GM21723 (cell line): ENCODE measurements at regions not wholly inside any gene's neighbourhood (a gene's known extent, or its start where the extent isn't known, plus 50 kb on each side); places are given as distances from the start of the nearest gene placed in this dataset.
"Not testable (repeated sequence)": the region's sequence is repeated elsewhere in the genome, so short reads cannot be mapped to it uniquely, and the experiment has no call there.

Source experiments
- ATAC-seq: cut with Tn5 transposase; IDR thresholded peaks from one replicate; pipeline ENCODE4 v1.9.1; 2021; ENCODE audit warnings: mild to moderate bottlenecking, moderate library complexity; ENCODE audit not compliant: unreplicated experiment

GRCh38 chr6:81565071-81565470 lies 187.4 kb downstream of the TENT5A start:
- no peak for ATAC-seq

GRCh38 chr6:81564470-81565068 lies 187.9 kb downstream of the TENT5A start:
- no peak for ATAC-seq

DNA sequence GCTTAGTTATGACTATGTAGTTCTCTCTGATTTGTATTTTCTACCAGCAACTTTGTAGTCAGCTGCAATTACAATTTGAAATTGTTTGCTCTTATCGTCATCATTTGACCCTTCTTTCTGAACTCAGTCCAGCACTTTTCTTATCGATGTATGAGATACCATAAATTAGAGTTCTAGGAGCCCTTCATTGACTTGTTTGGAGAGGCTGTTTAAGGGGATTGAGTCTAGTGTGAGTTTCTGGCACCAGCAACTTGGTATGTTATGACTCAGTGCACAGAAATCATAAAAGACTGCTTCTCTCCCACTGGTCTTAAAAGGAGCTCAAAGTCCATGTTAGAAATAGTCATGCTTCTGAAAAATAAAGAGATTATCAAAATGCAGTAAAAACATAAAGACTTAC lies 190.3 kb downstream of the TENT5A start:
- no peak for ATAC-seq

GRCh38 chr6:81561731-81562130 lies 190.8 kb downstream of the TENT5A start:
- no peak for ATAC-seq

DNA sequence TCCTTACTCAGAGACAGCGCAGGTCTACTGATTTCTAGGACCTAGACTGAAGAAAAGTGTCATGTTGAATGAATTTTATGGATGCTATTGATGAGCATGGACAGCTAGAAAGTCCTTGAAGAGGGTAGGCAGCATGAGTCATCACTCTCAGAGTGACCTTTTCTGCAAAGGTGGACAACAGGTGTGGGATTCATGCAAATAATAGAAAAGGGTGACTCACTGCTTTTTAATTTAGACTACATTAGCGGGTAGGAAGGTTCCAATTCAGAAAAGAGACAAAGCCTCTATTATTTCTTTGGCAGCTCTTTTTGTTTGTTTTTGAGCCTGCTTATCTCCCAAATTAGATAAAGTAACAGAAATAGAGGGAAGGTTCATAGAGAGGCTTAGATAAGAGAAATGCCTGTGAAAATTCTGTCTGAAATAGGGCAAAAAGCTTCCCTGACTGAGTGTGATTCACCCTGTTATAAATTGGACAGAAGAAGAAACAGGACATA lies 191.4 kb downstream of the TENT5A start:
- ATAC-seq = no peak

DNA sequence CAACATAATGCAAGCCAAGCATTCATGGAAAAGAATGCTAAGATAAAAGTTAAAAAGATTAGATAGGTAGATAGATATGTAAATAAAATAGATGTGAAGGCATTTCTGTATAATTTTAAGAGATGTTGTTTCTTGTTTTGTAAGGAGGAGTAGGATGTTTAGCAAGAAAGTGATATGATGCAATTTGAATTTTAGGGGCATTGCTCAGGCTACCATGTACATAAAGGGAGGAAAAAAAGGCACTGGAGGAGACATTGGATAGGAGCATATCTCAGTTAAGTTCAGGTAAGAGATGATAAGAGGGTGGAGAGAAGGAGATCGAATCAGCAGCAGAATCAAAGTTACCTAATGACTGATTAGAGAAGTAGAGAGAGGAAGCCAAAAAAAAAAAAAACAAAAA lies 194.7 kb downstream of the TENT5A start:
- ATAC-seq = no peak

DNA sequence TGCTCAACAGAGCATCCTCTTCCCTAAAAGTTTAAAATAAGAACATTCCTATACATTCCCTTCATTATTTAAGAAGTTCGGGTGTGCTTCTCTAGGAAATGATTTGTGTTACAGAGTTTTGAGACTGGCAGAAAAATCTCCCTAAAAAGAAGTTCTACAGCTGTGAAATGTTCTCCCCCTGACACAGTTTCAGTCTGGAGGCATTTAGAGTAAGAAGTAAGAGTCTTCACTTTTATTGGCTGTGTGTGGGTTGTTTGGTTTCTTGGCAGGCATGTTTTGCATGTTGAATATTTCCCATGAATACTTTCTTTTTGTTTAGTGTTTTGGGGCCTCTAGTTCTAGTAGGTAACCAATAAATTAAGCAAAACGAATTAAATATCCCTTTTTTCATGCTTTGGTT lies 195.9 kb downstream of the TENT5A start:
- ATAC-seq = no peak

DNA sequence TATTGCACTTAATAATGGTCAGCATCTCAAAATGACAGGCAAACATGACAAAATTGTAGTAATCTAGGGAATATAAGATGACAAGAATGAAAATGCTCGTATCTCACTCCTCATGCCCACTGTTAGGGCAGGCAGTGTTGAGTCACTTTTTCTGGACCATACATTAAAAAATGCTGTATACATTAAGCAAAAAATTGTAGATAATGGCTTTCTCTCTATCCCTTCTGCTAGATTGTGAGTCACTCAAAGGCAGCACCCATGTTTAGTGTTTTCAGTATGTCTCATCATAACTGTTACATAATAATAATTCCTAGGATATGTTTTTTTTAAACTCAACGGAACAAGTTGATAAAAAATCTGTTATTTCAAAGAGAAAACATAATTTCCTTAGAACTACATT lies 199.3 kb downstream of the TENT5A start:
- ATAC-seq = no peak

DNA sequence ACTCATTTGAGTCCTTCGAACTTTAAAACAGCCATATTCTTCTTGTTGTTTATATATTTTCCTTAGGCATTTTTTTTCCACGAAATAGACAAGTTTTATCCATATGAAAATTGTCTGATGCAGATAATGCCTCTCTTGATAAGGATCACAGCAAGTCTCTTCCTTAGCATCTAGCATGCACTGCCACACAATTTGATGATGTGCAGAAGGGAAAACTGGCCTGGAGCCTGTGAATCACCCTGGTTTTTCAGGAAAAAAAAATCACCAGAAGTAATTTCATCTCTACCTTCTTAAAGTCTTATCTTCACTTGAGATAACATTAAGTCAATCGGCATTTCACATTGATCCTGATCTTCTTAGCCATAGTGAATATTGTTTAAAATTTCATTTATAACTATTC lies 199.8 kb downstream of the TENT5A start:
- no peak for ATAC-seq

DNA sequence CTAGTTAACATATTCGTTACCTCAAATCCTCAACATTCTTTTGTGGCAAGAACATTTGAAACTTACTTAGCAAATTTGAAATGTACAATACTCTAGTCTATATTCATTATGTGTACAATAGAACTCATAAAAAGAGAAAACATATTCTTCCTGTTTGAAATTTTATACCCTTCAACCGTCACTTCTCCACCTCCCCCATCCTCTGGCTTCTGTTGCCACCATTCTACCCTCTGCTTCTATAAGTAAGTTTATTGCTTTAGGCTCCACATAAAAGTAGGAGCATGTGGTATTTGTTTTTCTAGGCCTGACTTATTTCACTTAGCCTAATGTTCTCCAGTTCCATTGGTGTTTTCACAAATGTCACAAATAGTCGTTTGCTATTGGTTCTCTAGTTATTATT lies 205.3 kb downstream of the TENT5A start:
- no peak for ATAC-seq

DNA sequence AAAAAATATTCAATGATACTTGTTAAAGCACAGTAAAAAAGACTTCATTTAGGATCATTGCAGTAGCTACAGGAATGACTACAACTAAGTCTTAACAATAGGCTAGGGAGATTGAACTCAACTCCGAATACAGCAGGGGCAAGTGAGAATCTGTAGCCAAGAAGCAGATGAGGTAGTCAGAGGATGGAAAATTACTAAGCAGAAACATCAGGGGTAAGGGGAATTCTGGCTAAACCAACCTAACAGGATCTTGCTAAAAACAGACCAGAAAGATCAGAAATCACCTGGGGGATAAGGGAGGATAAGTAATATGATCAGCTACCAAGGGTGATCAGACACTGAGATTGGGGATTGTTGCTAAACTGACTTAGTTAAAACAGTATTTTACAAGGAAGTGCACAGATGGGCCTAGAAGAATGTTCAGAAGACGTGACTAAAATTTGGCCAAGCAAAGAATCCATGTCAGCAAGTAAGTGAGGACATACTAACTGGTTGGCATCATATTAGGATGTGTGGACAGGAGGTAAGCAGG lies 217.5 kb downstream of the TENT5A start:
- no peak for ATAC-seq

- no peak for ATAC-seq
Measured at GRCh38 chr6:81531869-81532561, 220.5 kb downstream of the TENT5A start.

DNA sequence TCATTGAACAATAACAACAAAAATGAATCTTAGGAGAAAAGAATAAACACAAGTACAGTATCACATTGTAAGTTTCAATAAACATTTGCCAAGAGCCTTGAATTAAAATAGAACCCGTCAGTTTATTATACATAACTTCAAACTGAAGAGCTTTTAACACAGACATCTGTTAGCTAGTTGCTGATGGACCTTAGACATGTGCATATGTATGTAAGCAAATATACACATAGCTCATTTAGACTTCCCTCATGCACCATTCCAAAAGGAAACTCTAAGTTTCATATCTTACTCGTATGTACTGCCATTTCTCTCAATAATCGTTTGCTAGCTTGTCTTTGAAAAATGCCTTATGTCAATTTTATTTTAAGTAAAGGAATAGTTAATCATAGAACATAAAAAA lies 235.0 kb downstream of the TENT5A start:
- ATAC-seq = no peak

DNA sequence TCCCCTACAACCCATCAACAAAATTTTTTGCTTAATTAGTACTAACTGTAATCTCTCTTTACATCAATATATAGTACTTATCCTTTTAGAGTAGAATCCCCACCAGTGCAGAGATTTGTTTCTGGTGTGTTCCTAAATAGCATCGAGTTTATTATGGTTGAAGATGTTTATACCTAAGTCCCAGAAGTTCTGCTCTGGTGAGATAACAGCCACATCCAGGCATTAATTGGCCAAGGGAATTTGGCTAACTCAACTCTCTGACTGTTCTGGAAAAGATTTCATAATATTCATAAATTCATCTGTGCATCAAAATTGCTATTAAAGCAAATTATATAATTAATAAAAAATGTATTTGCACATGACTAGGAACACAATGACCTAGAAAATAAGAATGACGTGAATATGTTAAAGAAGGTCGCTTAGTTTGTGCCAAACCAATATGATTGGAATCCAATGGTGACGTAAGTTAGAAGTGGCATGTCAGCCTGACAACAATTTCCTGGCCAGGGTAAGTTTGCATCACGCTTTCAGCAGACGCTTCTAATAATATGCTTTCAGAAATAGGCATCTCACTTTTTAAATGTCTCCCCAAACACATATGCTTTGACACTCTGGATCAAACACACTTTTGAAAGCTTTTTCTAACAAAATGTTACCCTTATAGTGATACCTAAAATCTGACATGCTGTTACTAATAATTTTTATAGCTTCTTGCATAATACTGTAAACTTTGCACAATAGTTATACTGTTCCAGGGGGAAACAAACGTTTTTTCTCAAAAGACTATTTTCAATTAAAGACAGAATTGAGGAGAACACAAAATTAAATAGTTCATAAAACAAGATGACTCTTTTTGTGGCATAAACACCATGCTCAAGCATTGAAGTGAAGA lies 236.7 kb downstream of the TENT5A start:
- no peak for ATAC-seq

DNA sequence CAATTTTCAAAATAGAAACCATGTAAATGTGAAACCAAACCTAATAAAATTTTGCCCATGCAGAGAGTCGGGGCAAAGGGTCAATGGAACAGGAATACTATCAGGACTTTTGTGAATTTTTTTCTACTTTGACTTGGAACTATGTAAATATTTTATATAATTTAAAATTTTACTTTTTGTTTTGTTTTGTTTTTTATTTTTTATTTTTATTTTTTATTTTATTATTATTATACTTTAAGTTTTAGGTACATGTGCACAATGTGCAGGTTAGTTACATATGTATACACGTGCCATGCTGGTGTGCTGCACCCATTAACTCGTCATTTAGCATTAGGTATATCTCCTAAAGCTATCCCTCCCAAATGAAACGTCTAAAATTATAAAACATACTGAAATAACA lies 238.3 kb downstream of the TENT5A start:
- not testable (repeated sequence) for ATAC-seq

- no peak for ATAC-seq
Measured at GRCh38 chr6:81511423-81511822, 241.1 kb downstream of the TENT5A start.

DNA sequence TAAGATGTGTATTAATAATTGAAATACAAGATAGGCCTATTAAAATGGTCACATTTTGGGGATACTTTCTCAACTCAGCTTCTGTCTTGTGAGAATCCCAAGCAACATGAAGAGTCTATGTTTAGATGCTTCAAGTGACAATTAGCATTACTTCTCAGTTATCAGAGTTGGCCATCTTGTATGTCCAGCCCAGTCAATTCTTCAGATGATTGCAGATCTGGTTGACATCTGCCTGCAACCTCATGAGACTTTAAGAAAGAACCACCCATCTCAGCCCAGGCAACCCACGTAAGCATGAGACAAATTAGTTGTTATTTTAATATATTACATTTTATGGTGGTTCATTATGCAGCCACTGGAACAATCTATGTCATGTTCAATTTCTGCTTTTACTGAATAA lies 256.5 kb downstream of the TENT5A start:
- ATAC-seq = no peak

DNA sequence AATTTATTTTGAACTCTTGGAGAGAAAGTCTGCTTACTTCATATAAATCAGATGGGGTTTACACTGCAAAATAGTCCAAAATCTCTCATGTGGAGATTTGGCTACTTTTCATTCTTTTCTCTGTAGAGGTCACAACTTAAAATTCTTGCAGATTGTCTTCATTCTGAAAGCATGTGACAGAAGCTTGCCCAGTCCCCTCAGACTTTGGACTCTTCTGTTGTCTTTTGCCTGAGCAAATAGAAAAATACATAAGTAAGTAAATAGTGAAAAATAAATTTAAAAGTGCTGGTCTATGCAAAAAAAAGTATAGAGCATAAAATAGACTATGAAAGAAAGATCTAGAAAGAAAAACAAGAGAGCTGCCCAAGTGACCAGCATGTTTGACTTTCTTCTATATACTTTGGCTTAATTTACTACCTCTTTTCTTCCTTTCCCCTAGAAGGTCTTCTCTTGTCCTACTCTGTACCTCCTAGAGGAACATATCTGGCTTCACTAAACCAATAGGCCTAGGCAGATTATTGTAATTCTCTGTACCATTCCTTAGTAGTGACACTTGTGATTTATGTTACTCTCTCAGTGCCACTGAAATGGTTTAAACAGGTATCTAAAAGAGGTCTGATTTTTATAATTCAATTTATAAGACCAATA lies 260.9 kb downstream of the TENT5A start:
- no peak for ATAC-seq

DNA sequence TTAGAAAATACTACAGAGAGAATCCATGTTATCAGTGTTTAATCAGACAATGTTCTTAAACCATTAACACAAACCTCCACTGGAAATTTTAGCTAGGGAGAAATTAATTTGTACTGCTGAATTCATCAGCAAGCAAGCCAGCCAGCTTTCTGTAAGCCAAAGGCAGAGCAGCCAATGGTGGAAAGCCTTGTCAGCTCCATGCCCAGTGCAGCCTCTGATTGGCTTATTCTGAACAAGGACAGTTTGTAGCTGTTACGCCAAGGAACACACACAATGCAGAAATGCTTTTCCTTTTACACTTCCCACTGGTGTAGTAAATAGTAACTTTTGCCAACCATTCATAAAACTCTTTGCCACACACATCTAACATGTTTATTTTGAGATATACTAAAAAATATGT lies 265.0 kb downstream of the TENT5A start:
- ATAC-seq = no peak

DNA sequence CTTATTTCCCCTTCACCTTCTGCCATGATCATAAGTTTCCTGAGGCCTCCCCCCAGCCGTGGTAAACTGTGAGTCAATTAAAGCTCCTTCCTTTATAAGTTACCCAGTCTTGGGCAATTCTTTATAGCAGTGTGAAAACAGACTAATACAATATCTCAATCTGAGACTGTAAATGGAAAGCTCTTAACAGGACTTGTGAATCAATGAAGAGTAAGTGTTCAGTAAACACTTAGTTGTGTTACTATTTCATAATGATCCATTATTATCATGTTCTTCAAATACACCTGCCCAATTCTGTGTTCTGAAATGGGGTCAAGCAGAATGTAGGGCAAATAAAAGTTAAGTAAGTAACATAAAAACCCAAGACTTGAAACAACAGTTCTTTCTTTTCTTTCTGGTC lies 266.2 kb downstream of the TENT5A start:
- ATAC-seq = no peak

GRCh38 chr6:81485395-81485794 lies 267.1 kb downstream of the TENT5A start:
- no peak for ATAC-seq
